ENCODE measurements at regions not wholly inside any gene's neighbourhood (a gene's known extent, or its start where the extent isn't known, plus 50 kb on each side); places are given as distances from the start of the nearest gene placed in this dataset.

GRCh38 chr9:24766081-24766480, 220.4 kb upstream of the IZUMO3 start:
- Histone ChIP-seq H3K27me3 (no peaks in the 10 kb centered on the region), H3K9me3 (no peaks in the 10 kb centered on the region), H3K4me3 (no peak overlapping the region), H3K4me1 (no peaks in the 10 kb centered on the region), H3K36me3 (no peaks in the 10 kb centered on the region), H3K27ac (no peak overlapping the region)
- no peak for DNase-seq
- TF ChIP-seq EP300 (IDR thresholded peaks at IDR 0.05) = no peak
- TF ChIP-seq POLR2A (IDR thresholded peaks at IDR 0.05) = no peak
- TF ChIP-seq POLR2AphosphoS5 (IDR thresholded peaks at IDR 0.05) = no peak
- no peak for TF ChIP-seq CTCF (IDR thresholded peaks at IDR 0.05)
- 84% methylated on average over 1 of the region's 1 CpG for WGBS, 2 donors
- ATAC-seq (ENCODE audit: low FRiP score in 2 of 2) = no peak

GRCh38 chr9:24765025-24765756, 219.5 kb upstream of the IZUMO3 start:
- Histone ChIP-seq H3K27ac (no peak overlapping the region), H3K36me3 (no peaks in the 10 kb centered on the region), H3K27me3 (no peaks in the 10 kb centered on the region), H3K9me3 (no peaks in the 10 kb centered on the region), H3K4me3 (no peak overlapping the region), H3K4me1 (no peaks in the 10 kb centered on the region)
- ATAC-seq (ENCODE audit: low FRiP score in 2 of 2) (no peak), DNase-seq (no peak)
- TF ChIP-seq POLR2AphosphoS5 (IDR thresholded peaks at IDR 0.05) (no peak), POLR2A (IDR thresholded peaks at IDR 0.05) (no peak), EP300 (IDR thresholded peaks at IDR 0.05) (no peak), CTCF (IDR thresholded peaks at IDR 0.05) (no peak)
- 51 to 63% methylated on average over 4 to 7 of the region's 7 CpGs for WGBS, 2 donors

- Histone ChIP-seq H3K27me3 (no peaks in the 10 kb centered on the region), H3K4me1 (no peaks in the 10 kb centered on the region), H3K36me3 (no peaks in the 10 kb centered on the region), H3K9me3 (peaks cover 0 to 11% (median 0%) of the 10 kb centered on the region in 4 donors), H3K4me3 (no peak overlapping the region), H3K27ac (no peak overlapping the region)
- ATAC-seq (ENCODE audit: low FRiP score in 2 of 2) = no peak
- peak in 1 of 2 donors; percentile 80 for DNase-seq
- TF ChIP-seq POLR2A (IDR thresholded peaks at IDR 0.05) (no peak), EP300 (IDR thresholded peaks at IDR 0.05) (no peak), POLR2AphosphoS5 (IDR thresholded peaks at IDR 0.05) (no peak), CTCF (IDR thresholded peaks at IDR 0.05) (no peak)
- WGBS, 2 donors = 81 to 87% methylated on average over 7 to 21 of the region's 29 CpGs
Measured at GRCh38 chr9:24738421-24738961, 192.8 kb upstream of the IZUMO3 start.

GRCh38 chr9:24731754-24732153, 186.1 kb upstream of the IZUMO3 start:
- 35 to 58% methylated on average over 1 of the region's 1 CpG for WGBS, 2 donors
- H3K9me3 ChIP-seq = no peaks in the 10 kb centered on the region
- H3K4me1 ChIP-seq = no peaks in the 10 kb centered on the region
- no peaks in the 10 kb centered on the region for H3K27me3 ChIP-seq
- H3K4me3 ChIP-seq = no peak overlapping the region
- no peak for TF ChIP-seq EP300 (IDR thresholded peaks at IDR 0.05)
- TF ChIP-seq POLR2A (IDR thresholded peaks at IDR 0.05) = no peak
- TF ChIP-seq POLR2AphosphoS5 (IDR thresholded peaks at IDR 0.05) = no peak
- TF ChIP-seq CTCF (IDR thresholded peaks at IDR 0.05) = no peak
- ATAC-seq (ENCODE audit: low FRiP score in 2 of 2) (no peak), DNase-seq (no peak)
- H3K27ac ChIP-seq = no peak overlapping the region
- no peaks in the 10 kb centered on the region for H3K36me3 ChIP-seq

GRCh38 chr9:24721621-24722020, 175.9 kb upstream of the IZUMO3 start:
- TF ChIP-seq POLR2AphosphoS5 (IDR thresholded peaks at IDR 0.05) = no peak
- TF ChIP-seq CTCF (IDR thresholded peaks at IDR 0.05) = no peak
- no peak for TF ChIP-seq EP300 (IDR thresholded peaks at IDR 0.05)
- no peak for TF ChIP-seq POLR2A (IDR thresholded peaks at IDR 0.05)
- H3K4me3 ChIP-seq = no peak overlapping the region
- H3K27me3 ChIP-seq = no peaks in the 10 kb centered on the region
- no peaks in the 10 kb centered on the region for H3K9me3 ChIP-seq
- H3K4me1 ChIP-seq = no peaks in the 10 kb centered on the region
- WGBS, 2 donors = 27 to 46% methylated on average over 1 of the region's 1 CpG
- DNase-seq = no peak
- no peak overlapping the region for H3K27ac ChIP-seq
- ATAC-seq (ENCODE audit: low FRiP score in 2 of 2) = no peak
- no peaks in the 10 kb centered on the region for H3K36me3 ChIP-seq
